HL-60/S4 (cell line): ENCODE measurements at regions not wholly inside any gene's neighbourhood (a gene's known extent, or its start where the extent isn't known, plus 50 kb on each side); places are given as distances from the start of the nearest gene placed in this dataset.
"Not testable (repeated sequence)": the region's sequence is repeated elsewhere in the genome, so short reads cannot be mapped to it uniquely, and the experiment has no call there.

Experiments
- in situ Hi-C: fragments of 300-500 bp; cut with MboI; formaldehyde crosslinking; loops from 2 replicates; pipeline ENCODE4 v1.14.3; 2022; ENCODE audit warnings: low sequenced_read_pairs

DNA sequence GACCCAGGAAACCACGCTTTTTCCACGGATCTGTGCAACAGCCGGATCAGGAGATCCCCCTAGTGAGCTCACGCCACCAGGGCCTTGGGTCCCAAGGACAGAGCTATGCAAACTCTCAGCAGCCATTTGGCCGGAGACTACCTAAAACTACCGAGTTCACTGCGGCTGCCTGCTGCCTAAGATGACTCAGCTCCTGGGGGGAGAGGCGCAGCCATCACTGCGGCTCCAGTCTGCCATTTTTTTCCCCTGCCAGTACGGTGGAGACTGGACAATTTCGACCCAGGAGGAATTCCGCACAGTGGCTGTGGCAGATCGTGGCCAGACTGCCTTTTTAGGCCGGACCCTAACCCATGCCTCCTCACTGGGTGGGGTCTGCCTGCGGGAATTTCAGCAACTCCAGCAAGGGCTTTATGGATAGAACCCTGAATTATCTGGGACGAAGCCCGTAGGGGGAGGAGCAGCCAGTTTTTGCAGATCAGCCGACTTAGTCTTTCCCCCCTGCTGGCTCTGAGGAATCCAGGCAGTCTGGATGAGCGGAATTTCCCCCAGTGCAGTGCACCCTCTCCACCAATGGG is 424.9 kb upstream of the UBE2E3 start:
- in situ Hi-C loops = no loop called here

DNA sequence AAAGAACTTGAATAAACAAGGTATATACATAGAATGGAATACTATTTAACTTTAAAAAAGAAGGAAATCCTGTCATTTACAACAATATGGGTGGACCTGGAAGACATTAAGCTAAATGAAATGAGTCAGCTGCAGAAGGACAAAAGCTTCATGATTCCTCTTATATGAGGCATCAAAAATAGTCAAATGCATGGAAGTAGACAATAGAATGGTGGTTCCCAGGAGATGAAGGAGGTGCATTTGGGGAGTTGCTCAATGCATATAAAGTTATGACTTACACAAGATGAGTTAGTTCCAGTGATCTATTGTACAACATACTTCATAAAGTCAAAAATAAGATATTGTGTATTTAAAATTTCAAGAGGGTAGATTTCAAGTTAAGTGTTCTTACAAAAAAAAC is 426.1 kb upstream of the UBE2E3 start:
- in situ Hi-C loops = no loop called here

DNA sequence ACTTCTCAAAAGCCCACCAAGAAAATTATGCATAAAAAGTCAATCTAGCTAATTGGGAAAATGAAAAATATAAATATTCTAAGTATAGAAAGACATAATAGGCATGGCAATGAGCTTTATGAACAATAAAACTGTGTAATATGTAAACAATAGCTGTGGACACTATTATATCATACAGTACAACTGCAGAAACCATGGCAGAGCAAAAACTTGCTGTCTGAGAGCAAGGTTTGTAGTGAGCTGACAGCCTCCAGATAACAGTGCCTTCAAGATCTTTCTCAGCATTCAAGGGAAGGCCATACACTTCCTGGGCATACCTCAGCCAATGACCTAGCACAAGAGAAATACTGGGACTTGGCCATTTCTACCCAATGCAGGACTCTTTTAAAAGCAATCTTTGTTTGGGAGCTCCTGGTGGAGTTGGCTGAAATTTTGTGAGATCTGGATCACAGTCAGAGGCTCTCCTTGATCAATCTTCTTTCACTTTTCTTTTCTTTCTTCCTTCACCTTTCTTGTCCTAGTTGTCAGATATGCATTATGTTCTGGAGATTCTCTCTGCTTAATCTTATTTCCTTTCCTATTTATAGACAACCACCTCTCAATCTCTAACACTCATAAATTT is 427.2 kb upstream of the UBE2E3 start:
- in situ Hi-C loops = no loop called here

DNA sequence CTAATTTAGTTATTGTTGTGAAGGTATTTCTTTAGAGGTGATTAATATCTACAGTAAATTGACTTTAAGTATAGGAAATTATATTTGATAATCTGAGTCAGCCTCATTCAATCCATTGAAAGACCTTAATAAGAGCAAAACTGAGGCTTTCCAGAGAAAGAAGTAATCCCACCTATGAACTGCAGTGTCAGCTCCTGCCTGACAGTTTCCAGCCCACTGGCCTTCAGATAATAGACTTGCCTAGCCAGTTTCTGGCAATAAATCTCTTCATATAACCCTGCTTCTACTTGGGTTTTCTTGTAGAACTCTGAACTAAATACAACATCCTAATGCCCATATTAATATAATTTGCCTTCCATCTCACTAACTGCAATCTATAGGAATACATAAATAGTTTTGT is 437.9 kb upstream of the UBE2E3 start:
- in situ Hi-C loops = no loop called here

DNA sequence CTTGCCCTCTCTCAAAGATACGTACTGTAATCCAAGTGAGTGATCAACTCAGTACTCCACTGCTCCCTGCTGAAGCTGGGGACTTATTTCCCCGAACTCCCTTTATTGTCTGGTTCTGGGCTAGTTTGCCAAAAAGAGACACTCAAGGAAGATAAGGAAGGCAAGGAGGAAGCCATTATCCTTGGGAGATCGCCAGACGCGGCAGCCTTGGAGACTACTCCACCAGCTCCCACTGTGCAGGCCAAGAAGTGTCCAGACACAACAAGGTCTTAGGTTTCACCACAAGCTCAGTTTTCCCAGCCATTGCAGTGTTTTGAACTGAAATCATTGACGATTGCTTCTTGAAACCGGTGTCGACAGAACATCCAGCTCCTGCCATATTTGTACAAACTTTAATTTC is 439.6 kb upstream of the UBE2E3 start:
- in situ Hi-C loops = no loop called here

DNA sequence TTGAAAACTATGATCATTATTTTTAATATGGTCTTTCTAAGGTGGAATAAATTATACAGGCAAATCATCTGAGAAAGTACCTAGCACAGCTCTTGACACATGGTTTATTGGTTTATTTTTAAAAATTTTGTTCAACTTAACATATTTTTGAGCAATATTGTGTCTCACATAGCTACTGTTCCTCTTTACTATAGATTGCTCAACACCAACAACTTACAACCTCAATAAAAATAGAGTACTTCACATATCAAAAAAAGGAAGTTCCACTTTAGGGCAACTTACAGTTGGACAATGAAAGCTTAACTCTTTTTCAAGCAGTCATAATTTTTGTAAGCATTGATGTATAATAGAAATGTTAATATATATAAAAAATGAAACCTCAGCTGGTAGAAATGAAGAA is 440.9 kb upstream of the UBE2E3 start:
- in situ Hi-C loops = no loop called here

DNA sequence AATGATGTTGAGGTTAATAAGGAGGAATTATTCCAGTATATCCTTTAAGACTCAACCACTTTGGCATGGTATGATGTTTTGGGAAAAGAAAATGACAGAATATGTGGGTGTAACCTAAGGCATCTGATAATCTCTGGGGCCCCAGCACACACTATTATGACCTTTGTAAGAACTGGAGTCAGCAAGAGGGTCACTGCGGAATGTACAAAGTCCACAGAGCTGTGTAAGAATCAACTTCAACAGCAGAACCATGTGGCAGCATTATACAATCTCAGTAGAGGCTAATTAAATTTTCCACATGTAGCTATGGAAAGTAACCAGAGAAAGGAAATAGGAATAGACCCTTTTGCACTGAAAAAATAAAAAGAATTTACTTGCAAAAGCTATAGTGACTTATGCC is 445.1 kb upstream of the UBE2E3 start:
- in situ Hi-C loops = no loop called here

DNA sequence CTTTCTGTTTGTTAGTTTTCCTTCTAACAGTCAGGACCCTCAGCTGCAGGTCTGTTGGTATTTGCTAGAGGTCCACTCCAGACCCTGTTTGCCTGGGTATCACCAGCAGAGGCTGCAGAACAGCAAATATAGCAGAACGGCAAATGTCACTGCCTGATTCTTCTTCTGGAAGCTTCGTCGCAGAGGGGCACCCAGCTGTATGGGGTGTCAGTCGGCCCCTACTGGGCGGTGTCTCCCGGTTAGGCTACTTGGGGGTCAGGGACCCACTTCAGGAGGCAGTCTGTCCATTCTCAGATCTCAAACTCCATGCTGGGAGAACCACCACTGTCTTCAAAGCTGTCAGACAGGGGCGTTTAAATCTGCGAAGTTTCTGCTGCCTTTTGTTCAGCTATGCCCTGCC is 448.6 kb upstream of the UBE2E3 start:
- in situ Hi-C loops = not testable (repeated sequence)

DNA sequence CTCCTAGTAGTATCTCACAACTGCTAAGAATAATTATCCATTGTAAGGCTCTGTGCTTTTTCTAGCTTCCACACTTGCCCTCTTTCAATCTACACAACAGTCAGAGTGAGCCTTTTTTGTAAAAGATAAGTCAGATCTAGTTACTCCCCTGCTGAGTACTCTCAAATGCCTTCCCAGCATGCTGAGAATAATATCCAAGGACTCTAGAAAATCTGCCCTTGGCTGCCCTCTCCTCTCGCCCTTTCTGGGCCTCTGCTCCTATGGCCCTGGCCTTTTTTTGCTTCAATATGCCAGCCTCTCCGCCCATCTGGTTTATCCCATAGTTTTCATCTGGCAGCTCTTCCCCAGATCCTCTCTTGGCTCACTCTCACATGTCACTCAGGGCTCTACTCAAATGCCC is 455.9 kb upstream of the UBE2E3 start:
- in situ Hi-C loops = no loop called here

DNA sequence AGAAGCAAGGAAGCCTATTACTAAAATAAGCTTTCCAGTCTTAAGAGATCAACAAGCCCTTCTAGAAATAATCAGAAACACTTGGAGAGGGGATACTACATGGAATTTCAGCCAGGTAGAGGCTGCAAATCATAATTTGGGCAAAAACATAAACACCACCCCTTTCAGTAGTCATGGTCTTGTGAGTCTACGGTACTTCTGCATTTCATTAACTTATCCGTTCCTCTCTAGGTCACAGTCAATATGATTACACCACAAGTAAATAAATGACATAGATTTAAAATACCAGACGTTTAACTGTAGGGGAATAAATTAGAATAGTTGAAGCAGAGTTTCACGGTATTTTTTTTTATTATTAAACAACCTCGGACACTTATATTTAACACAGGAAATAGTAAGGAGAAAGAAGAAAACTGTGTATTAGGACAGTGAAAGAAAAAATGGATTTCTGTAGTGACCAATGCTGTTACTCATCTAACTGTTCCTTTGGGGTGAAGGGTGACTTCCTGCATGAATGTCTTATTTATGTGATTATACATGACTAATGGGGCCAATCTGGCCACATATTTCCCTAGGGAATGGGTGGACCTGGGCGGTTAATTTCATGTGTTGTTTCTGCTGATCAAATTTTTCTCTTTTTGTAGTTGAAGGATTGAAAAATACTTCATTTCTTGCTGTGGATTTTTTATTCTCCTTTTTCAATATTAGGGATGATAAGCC is 456.6 kb upstream of the UBE2E3 start:
- in situ Hi-C loops = no loop called here

DNA sequence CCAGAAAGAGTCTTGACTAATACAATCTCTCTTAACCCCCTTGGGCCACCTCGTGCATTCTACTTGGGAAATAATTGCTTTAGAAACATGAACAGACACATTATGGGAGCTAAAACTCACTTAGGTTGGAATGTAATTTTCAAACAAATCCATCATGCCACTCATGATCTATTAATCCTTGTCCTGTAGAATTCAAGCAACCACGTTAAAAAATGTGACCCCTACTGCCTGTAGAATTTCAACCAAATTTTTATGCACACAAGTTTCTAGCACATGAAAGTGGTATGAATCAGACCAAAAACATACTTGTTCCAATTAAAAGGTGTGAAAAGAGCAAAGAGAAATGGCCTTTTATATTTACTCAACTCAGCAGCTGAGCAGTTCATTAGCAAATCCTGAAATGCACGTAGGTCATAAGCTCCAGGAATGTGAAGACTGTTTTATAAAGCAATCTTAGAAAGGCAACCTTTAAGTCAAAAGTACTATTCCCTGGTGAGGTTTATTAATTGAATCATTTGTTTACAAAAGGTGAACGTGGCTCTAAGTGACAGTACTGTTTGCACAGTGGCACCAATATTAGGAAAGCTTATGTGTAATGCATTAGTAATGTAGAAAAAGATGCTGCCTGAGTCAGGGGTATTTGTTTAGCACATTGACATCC is 459.4 kb upstream of the UBE2E3 start:
- in situ Hi-C loops = no loop called here

DNA sequence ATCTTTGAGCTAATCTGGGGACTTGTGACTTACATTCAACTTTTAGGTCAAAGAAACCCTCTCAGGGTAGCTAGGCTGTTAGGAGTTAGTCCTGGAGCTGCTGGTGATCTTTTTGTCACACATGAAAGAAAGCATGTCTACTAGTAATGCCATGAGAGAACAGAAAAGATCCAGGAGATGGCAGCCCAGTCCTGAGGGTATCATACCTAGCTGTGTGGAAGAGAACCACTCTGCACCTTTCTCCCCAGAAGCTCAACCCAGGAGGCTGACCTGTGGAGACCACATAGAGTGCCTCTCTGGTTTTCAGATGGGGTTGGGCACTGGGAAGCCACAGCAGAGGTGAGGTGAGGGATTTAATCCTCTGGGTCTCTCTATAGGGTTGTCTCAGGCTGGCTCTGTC is 460.2 kb upstream of the UBE2E3 start:
- in situ Hi-C loops = no loop called here

DNA sequence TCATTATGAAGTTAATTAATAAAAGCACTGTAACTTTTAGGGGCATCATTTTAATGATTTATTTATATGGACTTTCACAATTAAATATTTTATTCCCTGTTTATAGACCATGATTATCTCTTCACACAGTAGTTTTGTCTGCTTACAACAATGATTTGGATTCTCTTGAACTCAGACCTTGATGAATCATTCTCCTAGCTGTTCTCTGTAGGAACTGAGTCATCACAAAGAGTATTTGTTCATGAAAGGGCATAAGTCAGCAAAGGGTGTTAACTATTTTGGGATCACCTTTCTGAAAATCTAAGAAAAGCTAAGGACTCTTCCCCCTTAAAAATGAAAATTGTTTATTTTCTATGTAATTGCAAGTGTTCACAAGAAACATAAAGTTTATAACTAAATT is 461.1 kb upstream of the UBE2E3 start:
- in situ Hi-C loops = no loop called here

DNA sequence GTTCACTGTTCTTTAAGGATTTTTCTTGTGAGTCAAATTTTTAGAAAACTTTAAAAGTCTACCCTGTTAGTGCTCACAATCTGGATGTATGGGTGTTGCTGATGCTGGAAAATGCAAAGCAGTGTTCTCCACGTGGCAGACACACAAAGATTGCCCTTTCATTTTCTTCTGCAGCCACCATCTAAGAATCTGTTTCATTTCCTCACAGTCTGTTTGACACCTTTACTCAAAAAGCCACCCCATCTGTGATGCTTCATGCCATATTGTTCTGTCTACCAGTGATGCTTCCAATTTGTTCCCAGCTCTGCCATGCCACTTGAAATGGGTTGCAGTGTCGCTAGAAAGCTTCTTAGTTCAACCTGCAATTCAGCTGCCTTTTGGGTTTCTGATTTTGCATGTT is 464.2 kb upstream of the UBE2E3 start:
- in situ Hi-C loops = no loop called here

DNA sequence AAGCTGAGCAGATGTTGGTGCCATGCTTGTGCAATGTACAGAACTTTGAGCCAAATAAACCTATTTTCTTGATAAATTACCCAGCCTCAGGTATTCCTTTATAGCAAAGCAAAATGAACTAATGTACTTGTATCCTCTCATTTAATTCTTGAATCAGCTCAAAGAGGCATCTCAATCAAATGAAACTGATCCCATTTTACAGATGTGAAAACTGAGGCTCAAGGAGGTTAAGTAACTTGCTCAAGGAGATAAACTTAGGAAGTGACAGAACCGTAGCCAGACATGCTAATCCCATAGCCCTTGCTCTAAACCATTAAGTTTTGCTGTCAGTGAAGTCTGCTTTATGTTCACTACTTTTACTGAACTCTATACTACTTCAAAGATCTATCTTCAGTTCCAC is 467.0 kb upstream of the UBE2E3 start:
- in situ Hi-C loops = no loop called here

DNA sequence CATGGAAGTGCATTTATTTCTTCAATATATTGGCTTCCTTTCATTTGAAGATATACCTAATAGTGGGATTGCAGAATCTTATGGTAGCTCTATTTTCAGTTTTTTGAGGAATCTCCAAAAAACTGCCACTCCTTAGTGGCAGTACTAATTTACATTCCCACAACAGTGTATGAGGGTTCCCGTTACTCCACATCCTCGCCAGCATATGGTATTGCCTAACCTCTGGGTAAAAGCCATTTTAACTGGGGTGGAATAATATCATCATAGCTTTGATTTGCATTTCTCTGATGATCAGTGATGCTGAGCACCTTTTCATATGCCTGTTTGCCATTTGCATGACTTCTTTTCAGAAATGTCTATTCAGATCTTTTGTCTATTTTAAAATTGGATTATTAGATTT is 471.9 kb upstream of the UBE2E3 start:
- in situ Hi-C loops = no loop called here

DNA sequence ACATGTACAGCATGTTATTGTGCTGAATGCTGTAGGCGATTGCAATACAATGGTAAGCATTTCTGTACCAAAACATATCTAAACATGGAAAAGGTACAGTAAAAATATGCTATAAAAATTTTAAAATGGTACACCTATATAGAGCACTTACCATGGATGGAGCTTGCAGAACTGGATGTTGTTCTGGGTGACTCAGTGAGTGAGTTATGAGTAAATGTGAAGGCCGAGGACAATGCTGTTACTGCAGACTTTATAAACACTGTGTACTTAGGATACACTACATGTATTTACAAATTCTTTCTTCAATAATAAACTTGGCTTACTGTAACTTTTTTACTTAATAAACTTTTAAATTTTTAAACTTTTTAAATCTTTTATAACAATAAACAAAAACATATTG is 473.4 kb upstream of the UBE2E3 start:
- in situ Hi-C loops = no loop called here

DNA sequence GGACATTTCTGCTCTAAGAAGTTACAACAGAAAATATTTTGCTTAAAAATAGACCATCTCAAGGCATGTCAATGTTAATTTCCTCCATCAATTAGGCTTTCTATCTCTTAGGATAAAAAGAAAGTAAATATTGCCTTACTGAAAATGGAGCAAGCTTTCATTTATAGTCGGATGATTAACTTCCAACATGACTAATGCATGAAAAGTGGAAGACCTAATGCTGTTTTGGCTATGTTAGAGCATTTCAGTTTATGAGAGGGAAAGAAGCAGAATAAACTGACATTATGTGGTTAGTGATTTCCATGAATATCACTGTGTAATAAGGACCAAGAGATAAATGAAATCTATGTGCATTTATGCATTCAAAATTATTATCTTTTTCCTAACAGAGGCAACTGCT is 475.2 kb upstream of the UBE2E3 start:
- in situ Hi-C loops = no loop called here

DNA sequence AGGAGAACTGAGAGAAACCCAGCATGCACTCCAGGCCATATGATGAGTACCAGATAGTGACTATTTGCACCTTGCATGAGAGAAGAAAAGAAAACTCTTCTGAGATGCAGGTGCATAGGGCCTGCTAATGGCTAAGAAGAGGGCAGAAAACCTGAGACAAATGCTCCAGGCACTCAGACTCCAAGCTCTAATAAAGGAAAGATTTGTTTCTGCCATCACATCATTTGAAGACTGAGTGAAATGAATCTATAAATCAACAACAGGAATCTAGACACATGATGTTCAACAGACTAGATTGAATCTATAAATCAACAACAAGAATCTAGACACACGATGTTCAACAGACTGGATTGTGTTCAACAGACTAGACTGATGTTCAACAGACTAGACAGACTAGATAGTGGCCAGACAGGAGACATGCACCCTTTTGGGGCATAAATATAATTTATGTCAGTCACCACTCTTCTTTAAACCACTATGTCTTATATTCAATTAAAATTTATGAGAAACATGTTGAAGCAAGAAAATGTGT is 482.7 kb upstream of the UBE2E3 start:
- in situ Hi-C loops = no loop called here

DNA sequence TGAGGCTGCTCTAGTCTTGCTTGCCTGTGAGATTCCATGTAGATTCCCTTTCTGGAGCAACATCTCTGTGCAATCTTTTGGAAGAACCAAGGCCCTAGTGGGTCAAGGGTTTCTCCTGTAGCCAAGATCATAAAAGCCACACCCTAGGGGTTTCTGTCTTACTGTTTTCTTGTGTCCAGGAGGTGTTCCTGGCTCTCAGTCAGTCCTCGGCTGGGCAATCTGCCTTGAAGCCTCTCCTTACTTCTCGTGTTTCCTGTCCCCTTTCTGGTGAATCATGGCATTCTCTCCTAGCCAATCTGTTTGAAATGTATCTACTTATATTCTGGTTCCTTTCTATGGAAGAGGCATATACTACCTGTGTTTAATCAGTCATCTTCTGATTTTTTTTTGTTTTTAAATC is 484.8 kb upstream of the UBE2E3 start:
- in situ Hi-C loops = no loop called here

DNA sequence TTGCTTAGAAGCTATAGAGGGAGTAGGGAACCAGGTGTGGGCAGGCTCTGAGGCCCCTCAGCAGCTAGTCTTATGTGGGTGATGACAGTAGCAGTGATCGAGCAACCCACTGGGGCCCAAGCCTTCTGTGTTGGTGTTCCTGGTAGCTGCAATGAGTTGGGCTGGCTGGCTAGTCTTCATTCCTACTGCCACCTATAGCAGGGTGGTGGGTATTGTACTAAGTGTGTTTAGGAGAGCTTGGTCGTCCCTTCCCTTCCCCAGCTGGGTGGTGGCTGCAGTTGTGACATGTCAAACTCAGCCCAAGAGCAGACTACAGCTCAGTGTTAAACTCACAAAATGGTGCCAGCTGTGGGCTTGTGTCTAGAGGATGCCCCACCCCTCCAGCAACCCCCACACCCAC is 486.1 kb upstream of the UBE2E3 start:
- in situ Hi-C loops = no loop called here

DNA sequence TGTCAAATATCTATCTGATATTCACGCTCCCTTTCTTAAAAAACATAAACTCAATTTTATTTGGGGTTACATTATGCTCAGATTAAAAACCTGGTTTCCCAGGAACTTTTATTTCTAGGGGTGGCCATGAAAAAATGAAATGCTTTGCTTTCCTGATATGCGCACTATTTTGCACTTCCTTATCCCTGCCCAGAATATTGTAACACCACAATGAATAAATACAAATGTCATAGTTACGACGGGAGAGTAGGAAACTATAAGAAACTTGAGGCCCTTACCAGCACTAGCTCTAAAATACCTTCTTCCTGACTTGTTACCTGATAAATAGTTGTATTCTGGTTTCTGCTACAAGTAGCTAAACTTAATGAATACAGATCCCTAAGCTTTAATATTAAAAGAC is 475.6 kb upstream of the CWC22 start:
- in situ Hi-C loops = no loop called here
